ENCODE measurements at regions not wholly inside any gene's neighbourhood (a gene's known extent, or its start where the extent isn't known, plus 50 kb on each side); places are given as distances from the start of the nearest gene placed in this dataset.

DNA sequence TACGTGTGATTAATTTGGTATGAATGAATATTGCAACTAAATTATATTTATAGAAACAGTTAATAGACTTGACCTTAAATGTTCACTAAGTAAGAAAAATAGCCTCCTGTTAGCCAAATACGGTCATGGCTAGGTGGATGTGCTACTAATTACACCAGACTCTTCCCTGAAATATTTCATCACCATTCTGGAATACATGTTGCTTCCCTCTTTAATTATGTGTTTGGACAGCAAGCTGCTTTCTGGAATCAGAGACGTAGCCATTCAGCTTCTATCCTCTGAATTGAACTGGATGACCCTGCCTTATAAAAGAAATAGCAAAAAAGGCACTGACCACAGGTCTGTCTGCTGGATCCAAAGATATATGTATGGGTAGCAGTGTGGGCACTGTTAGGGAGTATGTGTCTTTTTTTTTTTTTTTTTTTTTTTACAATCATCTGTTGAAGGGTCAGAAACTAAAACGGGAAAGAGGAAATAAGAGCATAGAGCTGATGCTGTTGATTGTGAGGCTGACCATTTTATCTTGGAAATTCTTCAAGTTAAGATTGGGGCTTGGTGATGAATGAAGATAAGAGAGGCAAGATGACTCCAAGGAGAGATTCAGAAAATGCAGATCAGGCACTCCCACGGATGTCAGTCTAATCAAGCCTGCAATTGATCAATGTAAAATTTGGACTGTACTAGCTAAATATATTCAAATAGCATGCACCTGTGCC is 283.2 kb upstream of the HSF2 start:
- no peaks in the 10 kb centered on the region for H3K9me2 ChIP-seq (ENCODE audit: insufficient read depth, low read length)
- H3K4me3 ChIP-seq (ENCODE audit: low read length) = no peak overlapping the region
- no peak overlapping the region for H3K9ac ChIP-seq (ENCODE audit: low read length)

GRCh38 chr6:122116835-122117627 is 282.4 kb upstream of the HSF2 start:
- no peaks in the 10 kb centered on the region for H3K79me2 ChIP-seq (replicated peaks; ENCODE audit: insufficient read depth, low read length)
- H3K4me3 ChIP-seq (ENCODE audit: low read length) = no peak overlapping the region
- TF ChIP-seq REST (IDR thresholded peaks at IDR 0.05; ENCODE audit: borderline replicate concordance) (no peak), MXI1 (conservative IDR thresholded peaks at IDR 0.05; ENCODE audit: poor library complexity, severe bottlenecking) (no peak), EP300 (conservative IDR thresholded peaks at IDR 0.05; ENCODE audit: poor library complexity, severe bottlenecking) (no peak), CTCF (IDR thresholded peaks at IDR 0.05; ENCODE audit: poor library complexity, severe bottlenecking) (no peak), RAD21 (conservative IDR thresholded peaks at IDR 0.05) (no peak), SMC3 (conservative IDR thresholded peaks at IDR 0.05; ENCODE audit: poor library complexity) (no peak), TAF1 (IDR thresholded peaks at IDR 0.05; ENCODE audit: low read depth) (no peak), POLR2AphosphoS5 (IDR thresholded peaks at IDR 0.05) (no peak), EZH2 (IDR thresholded peaks at IDR 0.05; ENCODE audit: borderline replicate concordance, insufficient read depth, low read length, poor library complexity, severe bottlenecking) (no peak)
- H3K36me3 ChIP-seq (ENCODE audit: insufficient read depth, low read length) = no peaks in the 10 kb centered on the region
- no peak overlapping the region for H3K4me2 ChIP-seq (ENCODE audit: low read length)
- no peaks in the 10 kb centered on the region for H3F3A ChIP-seq (ENCODE audit: insufficient read depth, low read length, poor library complexity, severe bottlenecking)
- no peak overlapping the region for H3K9ac ChIP-seq (ENCODE audit: low read length)
- no peaks in the 10 kb centered on the region for H3K9me3 ChIP-seq (ENCODE audit: low read length)
- H4K20me1 ChIP-seq (ENCODE audit: insufficient read depth) = no peaks in the 10 kb centered on the region
- no peak overlapping the region for H3K27ac ChIP-seq (ENCODE audit: low read length)
- no peak overlapping the region for H2AFZ ChIP-seq (ENCODE audit: low read depth, low read length)
- H3K9me2 ChIP-seq (ENCODE audit: insufficient read depth, low read length) = no peaks in the 10 kb centered on the region
- H3K27me3 ChIP-seq (ENCODE audit: insufficient read depth, low read depth, low read length) = no peaks in the 10 kb centered on the region

More for the DNA sequence above, 283.2 kb upstream of the HSF2 start:
- Histone ChIP-seq H2AFZ (ENCODE audit: low read depth, low read length) (no peak overlapping the region), H3K9me3 (ENCODE audit: low read length) (no peaks in the 10 kb centered on the region), H3K36me3 (ENCODE audit: insufficient read depth, low read length) (no peaks in the 10 kb centered on the region), H3K27me3 (ENCODE audit: insufficient read depth, low read depth, low read length) (no peaks in the 10 kb centered on the region), H3K27ac (ENCODE audit: low read length) (no peak overlapping the region), H3K79me2 (replicated peaks; ENCODE audit: insufficient read depth, low read length) (no peaks in the 10 kb centered on the region), H3F3A (ENCODE audit: insufficient read depth, low read length, poor library complexity, severe bottlenecking) (no peaks in the 10 kb centered on the region), H3K4me2 (ENCODE audit: low read length) (no peak overlapping the region), H4K20me1 (ENCODE audit: insufficient read depth) (no peaks in the 10 kb centered on the region)
- TF ChIP-seq CTCF (IDR thresholded peaks at IDR 0.05; ENCODE audit: poor library complexity, severe bottlenecking) (no peak), RAD21 (conservative IDR thresholded peaks at IDR 0.05) (no peak), SMC3 (conservative IDR thresholded peaks at IDR 0.05; ENCODE audit: poor library complexity) (no peak), EP300 (conservative IDR thresholded peaks at IDR 0.05; ENCODE audit: poor library complexity, severe bottlenecking) (no peak)
